Hippocampal formation (tissue), 2 donors: ENCODE measurements at regions not wholly inside any gene's neighbourhood (a gene's known extent, or its start where the extent isn't known, plus 50 kb on each side); places are given as distances from the start of the nearest gene placed in this dataset.
"Not testable (repeated sequence)": the region's sequence is repeated elsewhere in the genome, so short reads cannot be mapped to it uniquely, and the experiment has no call there.

Experiments
- DNase-seq, 2 donors: peaks; one replicate each; lab custom pipeline; 2025; lab: John Stamatoyannopoulos, UW

- DNase-seq = no peak
Measured at GRCh38 chr1:181172082-181172481, 83.6 kb downstream of the IER5 start.

GRCh38 chr1:181173761-181174447, 85.4 kb downstream of the IER5 start:
- no peak for DNase-seq

GRCh38 chr1:181174861-181175260, 86.4 kb downstream of the IER5 start:
- DNase-seq = no peak

- no peak for DNase-seq
Measured at GRCh38 chr1:181175356-181175910, 86.9 kb downstream of the IER5 start.

- DNase-seq = no peak
Measured at GRCh38 chr1:181175955-181176354, 87.5 kb downstream of the IER5 start.

- DNase-seq = no peak
Measured at GRCh38 chr1:181178241-181178879, 89.9 kb downstream of the IER5 start.

- no peak for DNase-seq
Measured at GRCh38 chr1:181179279-181179986, 90.9 kb downstream of the IER5 start.

- peak; percentile 52 to 64 for DNase-seq
Measured at GRCh38 chr1:181179987-181180365, 91.5 kb downstream of the IER5 start.

DNA sequence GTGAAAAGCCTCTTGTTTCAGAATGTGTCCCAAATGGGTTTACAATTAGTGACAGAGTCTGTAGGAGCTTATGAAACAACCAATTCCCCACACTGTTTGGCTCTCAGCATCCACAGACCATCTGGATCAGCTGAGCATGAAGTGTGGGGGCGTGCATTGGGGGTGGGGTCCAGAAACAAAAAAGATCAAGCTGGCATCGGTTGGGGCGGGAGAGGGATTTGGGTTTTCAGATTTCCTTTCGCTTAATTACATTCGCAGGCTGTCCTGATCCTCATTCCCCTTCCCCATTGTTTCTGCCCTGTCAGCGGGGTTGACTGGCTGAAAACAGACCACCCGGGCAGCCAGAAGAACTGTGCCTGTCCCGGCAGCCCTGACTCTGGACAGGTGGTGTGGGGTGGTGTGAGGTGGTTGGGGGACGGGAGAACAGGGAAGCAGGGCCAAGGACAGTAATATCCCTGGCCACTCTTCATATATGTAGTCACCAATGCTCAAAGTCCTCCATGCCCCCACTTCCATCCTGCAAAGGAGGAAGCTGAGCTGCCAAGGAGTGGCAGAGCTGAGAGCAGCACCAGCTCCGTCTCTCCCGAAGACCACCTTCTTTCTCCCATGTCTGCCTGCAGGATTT, 92.0 kb downstream of the IER5 start:
- DNase-seq = peak in 1 of 2 donors; percentile 64

GRCh38 chr1:181181792-181182585, 93.5 kb downstream of the IER5 start:
- DNase-seq = no peak

GRCh38 chr1:181184621-181185020, 96.1 kb downstream of the IER5 start:
- DNase-seq = no peak

GRCh38 chr1:181185461-181185860, 97.0 kb downstream of the IER5 start:
- no peak for DNase-seq

DNA sequence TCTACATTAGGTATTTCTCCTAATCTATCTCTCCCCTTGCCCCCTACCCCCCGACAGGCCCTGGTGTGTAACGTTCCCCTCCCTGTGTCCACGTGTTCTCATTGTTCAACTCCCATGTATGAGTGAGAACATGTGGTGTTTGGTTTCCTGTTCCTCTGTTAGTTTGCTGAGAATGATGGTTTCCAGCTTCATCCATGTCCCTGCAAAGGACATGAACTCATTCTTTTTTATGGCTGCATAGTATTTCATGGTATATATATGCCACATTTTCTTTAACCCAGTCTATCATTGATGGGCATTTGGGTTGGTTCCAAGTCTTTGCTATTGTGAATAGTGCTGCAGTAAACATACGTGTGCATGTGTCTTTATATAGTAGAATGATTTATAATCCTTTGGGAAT, 97.6 kb downstream of the IER5 start:
- DNase-seq = not testable (repeated sequence)

GRCh38 chr1:181187337-181188126, 99.0 kb downstream of the IER5 start:
- DNase-seq = no peak

GRCh38 chr1:181189245-181189644, 100.7 kb downstream of the IER5 start:
- DNase-seq = no peak

DNA sequence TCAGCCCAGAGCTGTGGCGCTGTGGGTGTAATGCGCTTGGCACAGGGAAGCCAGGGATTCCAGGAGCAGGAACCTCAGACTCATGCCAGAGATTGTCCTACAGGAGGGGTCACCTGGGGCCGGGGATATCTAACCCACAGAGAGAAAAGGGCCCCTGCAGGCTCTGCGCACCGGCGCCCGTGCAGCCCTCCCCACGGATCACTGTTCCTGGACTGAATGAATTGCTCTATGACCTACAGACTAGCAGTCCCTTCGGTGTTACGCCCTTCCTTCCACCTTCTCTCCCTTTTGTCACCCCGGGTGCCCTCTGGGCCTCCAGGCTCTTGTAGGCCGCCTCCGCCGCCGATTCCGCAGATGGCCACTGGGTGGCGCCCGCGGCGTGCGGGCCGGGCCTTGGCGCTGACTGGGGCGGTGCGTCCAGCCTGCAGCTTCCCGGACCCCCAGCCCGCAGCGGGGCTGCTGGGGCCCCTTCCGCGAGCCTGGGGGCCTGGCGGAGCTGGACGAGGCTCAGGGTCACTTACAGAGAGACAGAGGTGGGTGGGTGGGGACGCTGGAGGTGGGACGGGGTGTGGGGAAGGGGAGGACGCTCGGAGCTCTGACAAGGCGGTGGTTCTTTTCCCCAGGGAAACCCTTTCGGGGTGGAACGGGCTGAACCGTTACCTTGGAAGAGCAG, 101.3 kb downstream of the IER5 start:
- DNase-seq = peak in 1 of 2 donors; percentile 53

- DNase-seq = no peak
Measured at GRCh38 chr1:181190364-181191035, 102.0 kb downstream of the IER5 start.

DNA sequence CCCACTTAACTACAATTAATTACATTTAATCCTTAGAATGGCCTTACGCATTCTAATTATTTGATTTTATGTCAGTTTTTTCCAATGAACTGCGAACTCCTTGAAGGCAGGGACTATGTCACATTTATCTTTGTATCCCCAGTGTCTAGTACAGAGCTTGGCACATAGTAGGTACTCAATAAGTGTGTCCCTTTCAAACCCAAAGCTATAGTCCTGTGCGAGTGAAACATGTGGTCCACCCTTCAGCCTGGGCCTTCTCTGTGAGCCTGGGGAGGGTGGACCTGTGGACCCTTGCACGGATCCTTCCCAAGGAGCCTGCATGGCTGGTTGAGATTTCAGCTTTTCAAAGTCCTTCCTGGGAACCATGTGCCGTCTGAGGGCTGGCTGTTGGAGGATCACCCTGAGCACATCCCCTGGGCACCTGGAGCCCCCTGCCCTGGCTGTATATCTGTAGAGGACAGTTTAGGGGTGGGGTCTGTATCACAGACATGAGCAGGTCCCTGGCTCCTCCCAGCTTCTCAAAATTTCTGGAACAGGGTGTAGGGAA, 103.1 kb downstream of the IER5 start:
- DNase-seq = no peak

GRCh38 chr1:181192316-181192715, 103.8 kb downstream of the IER5 start:
- DNase-seq = no peak
